MM.1S (cell line): ENCODE measurements at regions not wholly inside any gene's neighbourhood (a gene's known extent, or its start where the extent isn't known, plus 50 kb on each side); places are given as distances from the start of the nearest gene placed in this dataset.

Experiments used
- DNase-seq: peaks from one replicate; pipeline ENCODE4 v3.0.0-alpha.2; 2015
- H2AFZ ChIP-seq: fragments of 300-600 bp; sonication (generic); 2 replicates; pipeline ENCODE4 v1.6.0; 2016; ENCODE audit warnings: antibody characterized with exemption, low read length
- H3F3A ChIP-seq: fragments of 300-600 bp; sonication (generic); 2 replicates; pipeline ENCODE4 v1.6.1; 2016; ENCODE audit warnings: mild to moderate bottlenecking, antibody characterized with exemption, low read length, moderate library complexity, mixed read lengths; ENCODE audit not compliant: insufficient read depth
- H3K27ac ChIP-seq: fragments of 300-600 bp; sonication (generic); 2 replicates; pipeline ENCODE4 v1.5.1; 2016; ENCODE audit warnings: mild to moderate bottlenecking, low read length
- H3K27me3 ChIP-seq: fragments of 300-600 bp; sonication (generic); replicated peaks from 2 replicates; pipeline ENCODE4 v1.6.0; 2016; ENCODE audit warnings: low read length; ENCODE audit not compliant: insufficient read depth
- H3K36me3 ChIP-seq: fragments of 300-600 bp; sonication (generic); replicated peaks from 2 replicates; pipeline ENCODE4 v1.6.1; 2016; ENCODE audit warnings: mild to moderate bottlenecking, low read length, mixed read lengths; ENCODE audit not compliant: insufficient read depth
- H3K4me1 ChIP-seq: fragments of 300-600 bp; sonication (generic); 2 replicates; pipeline ENCODE4 v1.6.1; 2016; ENCODE audit warnings: low read length, mixed read lengths
- H3K4me2 ChIP-seq: fragments of 300-600 bp; sonication (generic); 2 replicates; pipeline ENCODE4 v1.6.0; 2016; ENCODE audit warnings: low read depth, low read length
- H3K4me3 ChIP-seq: fragments of 300-600 bp; sonication (generic); 2 replicates; pipeline ENCODE4 v1.5.1; 2016; ENCODE audit warnings: low read length, mixed read lengths
- H3K79me2 ChIP-seq: fragments of 300-600 bp; sonication (generic); 2 replicates; pipeline ENCODE4 v1.6.1; 2016; ENCODE audit warnings: mixed run types, low read length, mixed read lengths
- H3K9ac ChIP-seq: fragments of 300-600 bp; sonication (generic); 2 replicates; pipeline ENCODE4 v1.6.1; 2016; ENCODE audit warnings: low read length, mixed read lengths
- H3K9me2 ChIP-seq: fragments of 300-600 bp; sonication (generic); replicated peaks from 2 replicates; pipeline ENCODE4 v1.6.1; 2016; ENCODE audit warnings: mild to moderate bottlenecking, low read length, mixed read lengths; ENCODE audit not compliant: insufficient read depth
- H3K9me3 ChIP-seq: fragments of 300-600 bp; sonication (generic); replicated peaks from 2 replicates; pipeline ENCODE4 v1.6.1; 2016; ENCODE audit warnings: mild to moderate bottlenecking, low read length, mixed read lengths; ENCODE audit not compliant: insufficient read depth
- H4K20me1 ChIP-seq: fragments of 300-600 bp; sonication (generic); 2 replicates; pipeline ENCODE4 v1.6.1; 2016; ENCODE audit warnings: mild to moderate bottlenecking, low read length, moderate library complexity, mixed read lengths; ENCODE audit not compliant: insufficient read depth
- CTCF ChIP-seq: fragments of 300-600 bp; sonication (generic); IDR thresholded peaks from 2 replicates; pipeline ENCODE4 v1.5.1; 2016; ENCODE audit warnings: antibody characterized with exemption, low read length, mixed read lengths
- EZH2 ChIP-seq: fragments of 300-600 bp; sonication (generic); optimal IDR thresholded peaks from 2 replicates; pipeline ENCODE3; 2017; ENCODE audit warnings: low read depth, mild to moderate bottlenecking, antibody characterized with exemption, low read length, mixed read lengths
- EZH2phosphoT487 ChIP-seq: fragments of 300-600 bp; sonication (generic); IDR thresholded peaks from 2 replicates; pipeline ENCODE4 v1.6.1; 2018; ENCODE audit warnings: antibody characterized with exemption, low read length

GRCh38 chrX:76971393-76972376 lies 475.5 kb upstream of the FGF16 start:
- Histone ChIP-seq H3K9me2 (no peaks in the 10 kb centered on the region), H3K36me3 (no peaks in the 10 kb centered on the region), H3K9me3 (no peaks in the 10 kb centered on the region), H3K4me2 (no peak overlapping the region), H3K9ac (no peak overlapping the region), H3K4me1 (no peaks in the 10 kb centered on the region), H3F3A (no peaks in the 10 kb centered on the region), H3K4me3 (no peak overlapping the region), H3K79me2 (no peaks in the 10 kb centered on the region), H3K27me3 (no peaks in the 10 kb centered on the region), H4K20me1 (no peaks in the 10 kb centered on the region), H3K27ac (no peak overlapping the region), H2AFZ (no peak overlapping the region)
- TF ChIP-seq EZH2: no peak
- no peak for TF ChIP-seq CTCF
- no peak for TF ChIP-seq EZH2phosphoT487
- DNase-seq: no peak

GRCh38 chrX:76977452-76977851 lies 469.7 kb upstream of the FGF16 start:
- no peak overlapping the region for H2AFZ ChIP-seq
- no peaks in the 10 kb centered on the region for H3K4me1 ChIP-seq
- H3K36me3 ChIP-seq: no peaks in the 10 kb centered on the region
- no peaks in the 10 kb centered on the region for H4K20me1 ChIP-seq
- H3K27ac ChIP-seq: no peak overlapping the region
- H3K9me3 ChIP-seq: no peaks in the 10 kb centered on the region
- H3K79me2 ChIP-seq: no peaks in the 10 kb centered on the region
- TF ChIP-seq CTCF (no peak), EZH2 (no peak), EZH2phosphoT487 (no peak)
- DNase-seq: no peak
- H3K4me2 ChIP-seq: no peak overlapping the region
- no peaks in the 10 kb centered on the region for H3K9me2 ChIP-seq
- H3F3A ChIP-seq: no peaks in the 10 kb centered on the region
- H3K9ac ChIP-seq: no peak overlapping the region
- H3K27me3 ChIP-seq: no peaks in the 10 kb centered on the region
- no peak overlapping the region for H3K4me3 ChIP-seq

GRCh38 chrX:76987381-76987780 lies 459.8 kb upstream of the FGF16 start:
- Histone ChIP-seq H3K36me3 (no peaks in the 10 kb centered on the region), H3K9ac (no peak overlapping the region), H2AFZ (no peak overlapping the region), H3F3A (no peaks in the 10 kb centered on the region), H3K9me2 (no peaks in the 10 kb centered on the region), H3K9me3 (no peaks in the 10 kb centered on the region), H3K79me2 (no peaks in the 10 kb centered on the region), H3K4me1 (no peaks in the 10 kb centered on the region), H4K20me1 (no peaks in the 10 kb centered on the region), H3K27ac (no peak overlapping the region), H3K4me2 (no peak overlapping the region), H3K27me3 (no peaks in the 10 kb centered on the region), H3K4me3 (no peak overlapping the region)
- no peak for TF ChIP-seq EZH2
- TF ChIP-seq CTCF: no peak
- no peak for TF ChIP-seq EZH2phosphoT487
- DNase-seq: no peak
